ENCODE measurements at regions not wholly inside any gene's neighbourhood (a gene's known extent, or its start where the extent isn't known, plus 50 kb on each side); places are given as distances from the start of the nearest gene placed in this dataset.

GRCh38 chr1:198910816-198911215 is 272.0 kb downstream of the PTPRC start:
- no peaks in the 10 kb centered on the region for H3K9me3 Mint-ChIP-seq (ENCODE audit: low read depth)
- DNase-seq (ENCODE audit: low spot score, unreplicated experiment) = no peak
- H3K4me1 Mint-ChIP-seq (ENCODE audit: low read depth) = no peaks in the 10 kb centered on the region
- no peak for TF ChIP-seq CTCF (IDR thresholded peaks at IDR 0.05; ENCODE audit: unreplicated experiment)
- no peak overlapping the region for H3K4me3 Mint-ChIP-seq (ENCODE audit: low read depth)
- no peaks in the 10 kb centered on the region for H3K36me3 Mint-ChIP-seq (ENCODE audit: insufficient read depth)
- H3K27me3 Mint-ChIP-seq = no peaks in the 10 kb centered on the region
- no peak overlapping the region for H3K27ac Mint-ChIP-seq

GRCh38 chr1:198912046-198912445 is 273.2 kb downstream of the PTPRC start:
- DNase-seq (ENCODE audit: low spot score, unreplicated experiment) = no peak
- H3K27me3 Mint-ChIP-seq = no peaks in the 10 kb centered on the region
- TF ChIP-seq CTCF (IDR thresholded peaks at IDR 0.05; ENCODE audit: unreplicated experiment) = no peak
- no peaks in the 10 kb centered on the region for H3K9me3 Mint-ChIP-seq (ENCODE audit: low read depth)
- no peaks in the 10 kb centered on the region for H3K36me3 Mint-ChIP-seq (ENCODE audit: insufficient read depth)
- no peak overlapping the region for H3K27ac Mint-ChIP-seq
- no peaks in the 10 kb centered on the region for H3K4me1 Mint-ChIP-seq (ENCODE audit: low read depth)
- H3K4me3 Mint-ChIP-seq (ENCODE audit: low read depth) = no peak overlapping the region

- Mint-ChIP-seq H3K9me3 (ENCODE audit: low read depth) (no peaks in the 10 kb centered on the region), H3K4me1 (ENCODE audit: low read depth) (no peaks in the 10 kb centered on the region), H3K36me3 (ENCODE audit: insufficient read depth) (no peaks in the 10 kb centered on the region), H3K27ac (no peak overlapping the region), H3K4me3 (ENCODE audit: low read depth) (no peak overlapping the region), H3K27me3 (no peaks in the 10 kb centered on the region)
- TF ChIP-seq CTCF (IDR thresholded peaks at IDR 0.05; ENCODE audit: unreplicated experiment) = no peak
- DNase-seq (ENCODE audit: low spot score, unreplicated experiment) = no peak
These were observed 274.8 kb downstream of the PTPRC start for GRCh38 chr1:198913667-198914066.

GRCh38 chr1:198915327-198916231 is 276.7 kb downstream of the PTPRC start:
- Mint-ChIP-seq H3K4me3 (ENCODE audit: low read depth) (no peak overlapping the region), H3K36me3 (ENCODE audit: insufficient read depth) (no peaks in the 10 kb centered on the region), H3K9me3 (ENCODE audit: low read depth) (no peaks in the 10 kb centered on the region), H3K4me1 (ENCODE audit: low read depth) (no peaks in the 10 kb centered on the region), H3K27ac (no peak overlapping the region), H3K27me3 (no peaks in the 10 kb centered on the region)
- no peak for DNase-seq (ENCODE audit: low spot score, unreplicated experiment)
- no peak for TF ChIP-seq CTCF (IDR thresholded peaks at IDR 0.05; ENCODE audit: unreplicated experiment)

GRCh38 chr1:198917226-198917625 is 278.4 kb downstream of the PTPRC start:
- DNase-seq (ENCODE audit: low spot score, unreplicated experiment) = no peak
- no peaks in the 10 kb centered on the region for H3K27me3 Mint-ChIP-seq
- no peak overlapping the region for H3K4me3 Mint-ChIP-seq (ENCODE audit: low read depth)
- H3K4me1 Mint-ChIP-seq (ENCODE audit: low read depth) = no peaks in the 10 kb centered on the region
- H3K9me3 Mint-ChIP-seq (ENCODE audit: low read depth) = no peaks in the 10 kb centered on the region
- no peaks in the 10 kb centered on the region for H3K36me3 Mint-ChIP-seq (ENCODE audit: insufficient read depth)
- no peak overlapping the region for H3K27ac Mint-ChIP-seq
- no peak for TF ChIP-seq CTCF (IDR thresholded peaks at IDR 0.05; ENCODE audit: unreplicated experiment)
